ENCODE measurements at regions not wholly inside any gene's neighbourhood (a gene's known extent, or its start where the extent isn't known, plus 50 kb on each side); places are given as distances from the start of the nearest gene placed in this dataset.

GRCh38 chr6:78523622-78524021, 343.7 kb upstream of the IRAK1BP1 start:
- POLR2A ChIA-PET = no interaction called here
- no peak for DNase-seq (ENCODE audit: extremely low spot score)
- TF ChIP-seq ARNT (IDR thresholded peaks at IDR 0.05) = no peak
- no peak for TF ChIP-seq ZNF384 (IDR thresholded peaks at IDR 0.05)
- no peak for TF ChIP-seq SP1 (IDR thresholded peaks at IDR 0.05)
- no peak for TF ChIP-seq BHLHE40 (IDR thresholded peaks at IDR 0.05; ENCODE audit: borderline replicate concordance)
- no peak for TF ChIP-seq HDGF (IDR thresholded peaks at IDR 0.05; ENCODE audit: borderline replicate concordance)
- TF ChIP-seq L3MBTL2 (conservative IDR thresholded peaks at IDR 0.05) = no peak
- no peak for TF ChIP-seq FOXK2 (IDR thresholded peaks at IDR 0.05)
- no peak for TF ChIP-seq CTBP1 (IDR thresholded peaks at IDR 0.05; ENCODE audit: borderline replicate concordance)
- TF ChIP-seq FOXA1 (IDR thresholded peaks at IDR 0.05) = no peak
- TF ChIP-seq PKNOX1 (IDR thresholded peaks at IDR 0.05) = no peak
- CTCF ChIA-PET = no interaction called here

GRCh38 chr6:78525976-78526375, 341.4 kb upstream of the IRAK1BP1 start:
- no peak for TF ChIP-seq ZNF384 (IDR thresholded peaks at IDR 0.05)
- TF ChIP-seq FOXM1 (IDR thresholded peaks at IDR 0.05; ENCODE audit: borderline replicate concordance) = no peak
- TF ChIP-seq NFRKB (IDR thresholded peaks at IDR 0.05) = no peak
- TF ChIP-seq CTBP1 (IDR thresholded peaks at IDR 0.05; ENCODE audit: borderline replicate concordance) = no peak
- TF ChIP-seq FOXK2 (IDR thresholded peaks at IDR 0.05) = no peak
- TF ChIP-seq BHLHE40 (IDR thresholded peaks at IDR 0.05; ENCODE audit: borderline replicate concordance) = no peak
- no peak for TF ChIP-seq SP1 (IDR thresholded peaks at IDR 0.05)
- no peak for TF ChIP-seq L3MBTL2 (conservative IDR thresholded peaks at IDR 0.05)
- no peak for TF ChIP-seq SUZ12 (IDR thresholded peaks at IDR 0.05)
- TF ChIP-seq LEF1 (IDR thresholded peaks at IDR 0.05; ENCODE audit: borderline replicate concordance) = no peak
- TF ChIP-seq ARNT (IDR thresholded peaks at IDR 0.05) = no peak
- no peak for TF ChIP-seq HDGF (IDR thresholded peaks at IDR 0.05; ENCODE audit: borderline replicate concordance)
- TF ChIP-seq ELF4 (IDR thresholded peaks at IDR 0.05) = no peak
- TF ChIP-seq FOXA1 (IDR thresholded peaks at IDR 0.05) = no peak
- no peak for TF ChIP-seq PKNOX1 (IDR thresholded peaks at IDR 0.05)
- ChIA-PET CTCF (no interaction called here), POLR2A (no interaction called here)
- no peak for DNase-seq (ENCODE audit: extremely low spot score)

GRCh38 chr6:78526432-78526831, 340.9 kb upstream of the IRAK1BP1 start:
- ChIA-PET POLR2A (no interaction called here), CTCF (no interaction called here)
- DNase-seq (ENCODE audit: extremely low spot score) = no peak
- TF ChIP-seq FOXK2 (IDR thresholded peaks at IDR 0.05) = no peak
- TF ChIP-seq FOXM1 (IDR thresholded peaks at IDR 0.05; ENCODE audit: borderline replicate concordance) = no peak
- TF ChIP-seq ARNT (IDR thresholded peaks at IDR 0.05) = no peak
- TF ChIP-seq NFRKB (IDR thresholded peaks at IDR 0.05) = no peak
- TF ChIP-seq SP1 (IDR thresholded peaks at IDR 0.05) = no peak
- TF ChIP-seq ZNF384 (IDR thresholded peaks at IDR 0.05) = no peak
- TF ChIP-seq SUZ12 (IDR thresholded peaks at IDR 0.05) = no peak
- TF ChIP-seq ELF4 (IDR thresholded peaks at IDR 0.05) = no peak
- no peak for TF ChIP-seq PKNOX1 (IDR thresholded peaks at IDR 0.05)
- TF ChIP-seq TARDBP (IDR thresholded peaks at IDR 0.05) = no peak
- no peak for TF ChIP-seq HDGF (IDR thresholded peaks at IDR 0.05; ENCODE audit: borderline replicate concordance)
- no peak for TF ChIP-seq BHLHE40 (IDR thresholded peaks at IDR 0.05; ENCODE audit: borderline replicate concordance)
- no peak for TF ChIP-seq L3MBTL2 (conservative IDR thresholded peaks at IDR 0.05)
- TF ChIP-seq FOXA1 (IDR thresholded peaks at IDR 0.05) = no peak
- no peak for TF ChIP-seq CTBP1 (IDR thresholded peaks at IDR 0.05; ENCODE audit: borderline replicate concordance)
- TF ChIP-seq LEF1 (IDR thresholded peaks at IDR 0.05; ENCODE audit: borderline replicate concordance) = no peak

- DNase-seq (ENCODE audit: extremely low spot score) = no peak
- ChIA-PET CTCF (no interaction called here), POLR2A (no interaction called here)
- TF ChIP-seq NFRKB (IDR thresholded peaks at IDR 0.05) = no peak
- no peak for TF ChIP-seq TARDBP (IDR thresholded peaks at IDR 0.05)
- TF ChIP-seq HDGF (IDR thresholded peaks at IDR 0.05; ENCODE audit: borderline replicate concordance) = no peak
- TF ChIP-seq L3MBTL2 (conservative IDR thresholded peaks at IDR 0.05) = no peak
- TF ChIP-seq ZNF384 (IDR thresholded peaks at IDR 0.05) = no peak
- TF ChIP-seq FOXM1 (IDR thresholded peaks at IDR 0.05; ENCODE audit: borderline replicate concordance) = no peak
- TF ChIP-seq CTBP1 (IDR thresholded peaks at IDR 0.05; ENCODE audit: borderline replicate concordance) = no peak
- no peak for TF ChIP-seq ELF4 (IDR thresholded peaks at IDR 0.05)
- TF ChIP-seq BHLHE40 (IDR thresholded peaks at IDR 0.05; ENCODE audit: borderline replicate concordance) = no peak
- TF ChIP-seq SUZ12 (IDR thresholded peaks at IDR 0.05) = no peak
- TF ChIP-seq FOXA1 (IDR thresholded peaks at IDR 0.05) = no peak
- TF ChIP-seq SP1 (IDR thresholded peaks at IDR 0.05) = no peak
- TF ChIP-seq ARNT (IDR thresholded peaks at IDR 0.05) = no peak
- TF ChIP-seq FOXK2 (IDR thresholded peaks at IDR 0.05) = no peak
- TF ChIP-seq PKNOX1 (IDR thresholded peaks at IDR 0.05) = no peak
- no peak for TF ChIP-seq LEF1 (IDR thresholded peaks at IDR 0.05; ENCODE audit: borderline replicate concordance)
Observed at GRCh38 chr6:78528926-78529325, 338.4 kb upstream of the IRAK1BP1 start.

GRCh38 chr6:78530208-78530607, 337.1 kb upstream of the IRAK1BP1 start:
- no peak for DNase-seq (ENCODE audit: extremely low spot score)
- TF ChIP-seq SUZ12 (IDR thresholded peaks at IDR 0.05) (no peak), FOXA1 (IDR thresholded peaks at IDR 0.05) (no peak), ELF4 (IDR thresholded peaks at IDR 0.05) (no peak), HDGF (IDR thresholded peaks at IDR 0.05; ENCODE audit: borderline replicate concordance) (no peak), SP1 (IDR thresholded peaks at IDR 0.05) (no peak), LEF1 (IDR thresholded peaks at IDR 0.05; ENCODE audit: borderline replicate concordance) (no peak)
- ChIA-PET POLR2A (no interaction called here), CTCF (no interaction called here)

GRCh38 chr6:78533426-78533825, 333.9 kb upstream of the IRAK1BP1 start:
- POLR2A ChIA-PET = no interaction called here
- CTCF ChIA-PET = no interaction called here
- DNase-seq (ENCODE audit: extremely low spot score) = no peak
- TF ChIP-seq ELF4 (IDR thresholded peaks at IDR 0.05) (no peak), CTBP1 (IDR thresholded peaks at IDR 0.05; ENCODE audit: borderline replicate concordance) (no peak), HDGF (IDR thresholded peaks at IDR 0.05; ENCODE audit: borderline replicate concordance) (no peak), ARNT (IDR thresholded peaks at IDR 0.05) (no peak), BHLHE40 (IDR thresholded peaks at IDR 0.05; ENCODE audit: borderline replicate concordance) (no peak), NFRKB (IDR thresholded peaks at IDR 0.05) (no peak), L3MBTL2 (conservative IDR thresholded peaks at IDR 0.05) (no peak), ZNF384 (IDR thresholded peaks at IDR 0.05) (no peak), SP1 (IDR thresholded peaks at IDR 0.05) (no peak), TARDBP (IDR thresholded peaks at IDR 0.05) (no peak)
